Right renal cortex interstitium (tissue), 3 donors: ENCODE measurements at regions not wholly inside any gene's neighbourhood (a gene's known extent, or its start where the extent isn't known, plus 50 kb on each side); places are given as distances from the start of the nearest gene placed in this dataset.

Experiments
- DNase-seq, 3 donors: peaks; one replicate each; pipeline ENCODE4 v3.0.0-alpha.2; 2013; ENCODE audit warnings: low read depth in 3 of 3, low spot score in 2 of 3

- no peak for DNase-seq
Observed at GRCh38 chr7:52502281-52502680, 533.2 kb upstream of the POM121L12 start.

GRCh38 chr7:52501696-52502095 is 533.7 kb upstream of the POM121L12 start:
- DNase-seq: no peak

- DNase-seq: no peak
Observed at GRCh38 chr7:52500841-52501240, 534.6 kb upstream of the POM121L12 start.

- no peak for DNase-seq
Observed at GRCh38 chr7:52498366-52498765, 537.1 kb upstream of the POM121L12 start.

- no peak for DNase-seq
Observed at GRCh38 chr7:52486267-52486666, 549.2 kb upstream of the POM121L12 start.

- no peak for DNase-seq
Observed at GRCh38 chr7:52482076-52482475, 553.4 kb upstream of the POM121L12 start.

GRCh38 chr7:52481571-52481970 is 553.9 kb upstream of the POM121L12 start:
- DNase-seq: no peak

- no peak for DNase-seq
Observed at GRCh38 chr7:52479990-52480389, 555.4 kb upstream of the POM121L12 start.

GRCh38 chr7:52475001-52475582 is 560.3 kb upstream of the POM121L12 start:
- DNase-seq: no peak

GRCh38 chr7:52473756-52474155 is 561.7 kb upstream of the POM121L12 start:
- no peak for DNase-seq

GRCh38 chr7:52472006-52472620 is 563.3 kb upstream of the POM121L12 start:
- DNase-seq: no peak

GRCh38 chr7:52465216-52465615 is 570.2 kb upstream of the POM121L12 start:
- DNase-seq: no peak

- DNase-seq: no peak
Observed at GRCh38 chr7:52463341-52463740, 572.1 kb upstream of the POM121L12 start.

GRCh38 chr7:52462474-52462873 is 573.0 kb upstream of the POM121L12 start:
- DNase-seq: no peak

- DNase-seq: no peak
Observed at GRCh38 chr7:52455571-52455970, 579.9 kb upstream of the POM121L12 start.

- DNase-seq: no peak
Observed at GRCh38 chr7:52450816-52451215, 584.6 kb upstream of the POM121L12 start.

GRCh38 chr7:52447581-52448180 is 587.8 kb upstream of the POM121L12 start:
- no peak for DNase-seq

GRCh38 chr7:52436278-52436677 is 599.2 kb upstream of the POM121L12 start:
- no peak for DNase-seq

GRCh38 chr7:52431082-52431815 is 604.2 kb upstream of the POM121L12 start:
- DNase-seq: no peak

- DNase-seq: no peak
Observed at GRCh38 chr7:52423251-52423650, 612.2 kb upstream of the POM121L12 start.

GRCh38 chr7:52413051-52413450 is 622.4 kb upstream of the POM121L12 start:
- no peak for DNase-seq

GRCh38 chr7:52410032-52410431 is 625.4 kb upstream of the POM121L12 start:
- no peak for DNase-seq
